ENCODE measurements at regions not wholly inside any gene's neighbourhood (a gene's known extent, or its start where the extent isn't known, plus 50 kb on each side); places are given as distances from the start of the nearest gene placed in this dataset.
A peak's percentile ranks its signal among the peaks of the same experiment; 100 is the strongest.

DNA sequence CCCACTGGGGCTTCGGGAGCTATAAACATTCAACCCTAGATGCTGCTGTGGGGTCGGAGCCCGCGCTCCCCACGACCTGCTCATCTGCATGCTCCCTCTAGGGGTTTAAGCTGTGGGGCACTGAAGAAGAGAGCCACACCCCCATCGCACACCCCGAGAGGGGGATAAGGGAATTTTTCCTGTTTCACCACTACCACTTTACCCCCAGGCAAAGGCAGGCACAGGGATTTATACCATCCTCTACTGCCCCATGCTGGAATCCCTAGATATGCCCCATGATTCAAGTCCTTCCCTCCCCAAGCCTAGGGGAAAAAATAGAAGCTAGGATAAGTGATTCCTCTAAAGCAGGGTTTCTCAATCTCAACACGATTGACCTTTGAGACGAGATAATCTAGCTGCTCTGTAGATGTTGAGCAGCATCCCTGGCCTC, 59.9 kb upstream of the CCDC60 start:
- peak; percentile 58 to 94 (median 88) for ATAC-seq
- TF ChIP-seq POLR2A (IDR thresholded peaks at IDR 0.05): no peak
- TF ChIP-seq, protein P1, sequence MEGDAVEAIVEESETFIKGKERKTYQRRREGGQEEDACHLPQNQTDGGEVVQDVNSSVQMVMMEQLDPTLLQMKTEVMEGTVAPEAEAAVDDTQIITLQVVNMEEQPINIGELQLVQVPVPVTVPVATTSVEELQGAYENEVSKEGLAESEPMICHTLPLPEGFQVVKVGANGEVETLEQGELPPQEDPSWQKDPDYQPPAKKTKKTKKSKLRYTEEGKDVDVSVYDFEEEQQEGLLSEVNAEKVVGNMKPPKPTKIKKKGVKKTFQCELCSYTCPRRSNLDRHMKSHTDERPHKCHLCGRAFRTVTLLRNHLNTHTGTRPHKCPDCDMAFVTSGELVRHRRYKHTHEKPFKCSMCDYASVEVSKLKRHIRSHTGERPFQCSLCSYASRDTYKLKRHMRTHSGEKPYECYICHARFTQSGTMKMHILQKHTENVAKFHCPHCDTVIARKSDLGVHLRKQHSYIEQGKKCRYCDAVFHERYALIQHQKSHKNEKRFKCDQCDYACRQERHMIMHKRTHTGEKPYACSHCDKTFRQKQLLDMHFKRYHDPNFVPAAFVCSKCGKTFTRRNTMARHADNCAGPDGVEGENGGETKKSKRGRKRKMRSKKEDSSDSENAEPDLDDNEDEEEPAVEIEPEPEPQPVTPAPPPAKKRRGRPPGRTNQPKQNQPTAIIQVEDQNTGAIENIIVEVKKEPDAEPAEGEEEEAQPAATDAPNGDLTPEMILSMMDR (IDR thresholded peaks at IDR 0.05): peak in 9 of 12 donors; percentile 11 to 45 (median 28)
- Histone ChIP-seq H3K27me3 (no peaks in the 10 kb centered on the region), H3K36me3 (no peaks in the 10 kb centered on the region), H3K9me3 (no peaks in the 10 kb centered on the region), H3K4me3 (no peak overlapping the region), H3K27ac (no peak overlapping the region), H3K4me1 (peaks cover 0 to 5% (median 0%) of the 10 kb centered on the region in 12 donors)
- 60 to 76% (median 67%) methylated on average over 9 of the region's 9 CpGs for WGBS, 4 donors
- intact Hi-C loops (cut with DNase I): loop anchor here in 7 of 10 donors (5.0 to 10.0 kb wide), 2 partner anchors 157 to 160 kb away; no protein-coding TSS in a partner anchor
- DNase-seq: no peak

DNA sequence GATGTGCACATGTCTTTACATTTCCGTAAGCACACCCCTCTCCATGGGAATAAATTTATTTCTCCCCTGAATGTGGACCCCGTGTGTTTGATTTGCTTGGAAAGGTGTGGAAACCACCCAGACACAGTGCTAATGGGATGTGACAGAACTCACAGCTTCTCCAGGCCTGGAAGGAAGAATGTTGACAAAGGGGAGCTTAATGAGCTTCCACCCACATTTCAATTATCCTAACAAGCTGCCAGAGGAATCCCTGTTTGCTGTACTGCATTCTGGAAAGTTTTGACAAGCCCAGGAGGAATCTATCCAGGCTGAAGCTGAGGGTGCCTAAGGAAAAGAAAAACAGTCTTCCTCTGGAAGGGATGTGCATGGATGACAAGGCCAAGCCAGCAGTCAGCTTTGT, 51.2 kb upstream of the CCDC60 start:
- TF ChIP-seq, protein P1 (IDR thresholded peaks at IDR 0.05): no peak
- no peak for TF ChIP-seq POLR2A (IDR thresholded peaks at IDR 0.05)
- Histone ChIP-seq H3K36me3 (no peaks in the 10 kb centered on the region), H3K4me3 (no peak overlapping the region), H3K4me1 (no peaks in the 10 kb centered on the region), H3K9me3 (peaks cover 0 to 5% (median 0%) of the 10 kb centered on the region in 12 donors), H3K27me3 (no peaks in the 10 kb centered on the region), H3K27ac (no peak overlapping the region)
- DNase-seq (no peak), ATAC-seq (no peak)
- intact Hi-C loops (cut with DNase I): no loop called here
- 58 to 74% (median 65%) methylated on average over 2 of the region's 2 CpGs for WGBS, 4 donors
